IMR-90 (cell line): ENCODE measurements at regions not wholly inside any gene's neighbourhood (a gene's known extent, or its start where the extent isn't known, plus 50 kb on each side); places are given as distances from the start of the nearest gene placed in this dataset.

Experiments used
- CHD1 ChIP-seq: IDR thresholded peaks from 2 replicates; pipeline ENCODE4 v1.6.1; 2012; ENCODE audit warnings: low read depth, low read length, improper control_type of control experiment
- MXI1 ChIP-seq: IDR thresholded peaks from 2 replicates; pipeline ENCODE4 v1.6.1; 2012; ENCODE audit warnings: low read depth, mild to moderate bottlenecking, low read length, moderate library complexity, borderline replicate concordance
- POLR2A ChIP-seq: IDR thresholded peaks from 2 replicates; pipeline ENCODE4 v1.6.1; 2012; ENCODE audit warnings: mild to moderate bottlenecking, low read depth, low read length
- RAD21 ChIP-seq: IDR thresholded peaks from 2 replicates; pipeline ENCODE4 v1.6.1; 2012; ENCODE audit warnings: low read length, improper control_type of control experiment
- RFX5 ChIP-seq: IDR thresholded peaks from 2 replicates; pipeline ENCODE4 v1.8.0; 2012; ENCODE audit warnings: low read depth, mild to moderate bottlenecking, low read length, moderate library complexity
- SMC3 ChIP-seq: fragments of 150-350 bp; IDR thresholded peaks from 2 replicates; pipeline ENCODE4 v1.6.1; 2016; ENCODE audit warnings: low read depth, mild to moderate bottlenecking, antibody characterized with exemption, low read length, moderate library complexity
- TF ChIP-seq, protein P1 (sequence below): conservative IDR thresholded peaks from 2 replicates; pipeline ENCODE4 v1.5.1; 2012; ENCODE audit warnings: mild to moderate bottlenecking, low read depth, low read length, improper control_type of control experiment
- TF ChIP-seq, protein P2 (sequence below): fragments of 150-350 bp; IDR thresholded peaks from 2 replicates; pipeline ENCODE4 v1.6.1; 2017; ENCODE audit warnings: mild to moderate bottlenecking, antibody characterized with exemption, low read length, low read depth

- TF ChIP-seq, protein P1, sequence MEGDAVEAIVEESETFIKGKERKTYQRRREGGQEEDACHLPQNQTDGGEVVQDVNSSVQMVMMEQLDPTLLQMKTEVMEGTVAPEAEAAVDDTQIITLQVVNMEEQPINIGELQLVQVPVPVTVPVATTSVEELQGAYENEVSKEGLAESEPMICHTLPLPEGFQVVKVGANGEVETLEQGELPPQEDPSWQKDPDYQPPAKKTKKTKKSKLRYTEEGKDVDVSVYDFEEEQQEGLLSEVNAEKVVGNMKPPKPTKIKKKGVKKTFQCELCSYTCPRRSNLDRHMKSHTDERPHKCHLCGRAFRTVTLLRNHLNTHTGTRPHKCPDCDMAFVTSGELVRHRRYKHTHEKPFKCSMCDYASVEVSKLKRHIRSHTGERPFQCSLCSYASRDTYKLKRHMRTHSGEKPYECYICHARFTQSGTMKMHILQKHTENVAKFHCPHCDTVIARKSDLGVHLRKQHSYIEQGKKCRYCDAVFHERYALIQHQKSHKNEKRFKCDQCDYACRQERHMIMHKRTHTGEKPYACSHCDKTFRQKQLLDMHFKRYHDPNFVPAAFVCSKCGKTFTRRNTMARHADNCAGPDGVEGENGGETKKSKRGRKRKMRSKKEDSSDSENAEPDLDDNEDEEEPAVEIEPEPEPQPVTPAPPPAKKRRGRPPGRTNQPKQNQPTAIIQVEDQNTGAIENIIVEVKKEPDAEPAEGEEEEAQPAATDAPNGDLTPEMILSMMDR = no peak
- TF ChIP-seq POLR2A (no peak), RFX5 (no peak), MXI1 (no peak), CHD1 (no peak), RAD21 (no peak), SMC3 (no peak)
- TF ChIP-seq, protein P2, sequence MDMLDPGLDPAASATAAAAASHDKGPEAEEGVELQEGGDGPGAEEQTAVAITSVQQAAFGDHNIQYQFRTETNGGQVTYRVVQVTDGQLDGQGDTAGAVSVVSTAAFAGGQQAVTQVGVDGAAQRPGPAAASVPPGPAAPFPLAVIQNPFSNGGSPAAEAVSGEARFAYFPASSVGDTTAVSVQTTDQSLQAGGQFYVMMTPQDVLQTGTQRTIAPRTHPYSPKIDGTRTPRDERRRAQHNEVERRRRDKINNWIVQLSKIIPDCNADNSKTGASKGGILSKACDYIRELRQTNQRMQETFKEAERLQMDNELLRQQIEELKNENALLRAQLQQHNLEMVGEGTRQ = no peak
These were observed 659.0 kb downstream of the UTRN start for GRCh38 chr6:144944106-144944505.
